ENCODE measurements at regions not wholly inside any gene's neighbourhood (a gene's known extent, or its start where the extent isn't known, plus 50 kb on each side); places are given as distances from the start of the nearest gene placed in this dataset.
A peak's percentile ranks its signal among the peaks of the same experiment; 100 is the strongest.

DNA sequence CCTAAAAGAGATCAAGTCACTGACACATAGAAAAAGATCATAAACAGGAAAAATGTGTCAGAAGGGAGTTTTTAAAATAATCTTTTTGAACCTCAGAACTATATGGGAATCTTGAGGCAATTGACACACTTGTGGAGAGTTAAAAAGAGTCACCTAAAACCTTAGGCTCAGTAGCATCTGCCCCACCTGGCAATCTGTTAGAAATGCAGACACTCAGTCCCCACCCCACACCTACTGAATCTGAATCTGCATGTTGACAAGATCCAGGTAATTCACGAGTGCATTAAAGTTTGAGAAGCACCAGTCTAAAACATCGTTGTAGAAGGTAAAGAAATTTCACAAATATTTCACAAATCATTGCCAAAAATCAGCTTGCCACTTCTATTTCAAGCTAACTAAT is 388.3 kb downstream of the NR2F1-AS1 start:
- H4K20me1 ChIP-seq (ENCODE audit: control insufficient read depth, extremely low read depth, insufficient read depth, low read length) = no peaks in the 10 kb centered on the region
- peaks cover 23% of the 10 kb centered on the region for H3K4me1 ChIP-seq (ENCODE audit: control insufficient read depth, extremely low read depth, insufficient read depth, low read length)
- H3K27me3 ChIP-seq (ENCODE audit: control insufficient read depth, insufficient read depth, low read length) = no peaks in the 10 kb centered on the region
- no peak overlapping the region for H3K4me3 ChIP-seq (replicated peaks in 1 of 4; ENCODE audit: control extremely low read depth in 1 of 4, insufficient read depth in 1 of 4, low read depth in 3 of 4, low read length in 4 of 4)
- H3K79me2 ChIP-seq (ENCODE audit: control insufficient read depth, insufficient read depth, low read length) = no peaks in the 10 kb centered on the region
- no peak overlapping the region for H3K9ac ChIP-seq (ENCODE audit: insufficient read depth, low read length)
- TF ChIP-seq, protein P1, sequence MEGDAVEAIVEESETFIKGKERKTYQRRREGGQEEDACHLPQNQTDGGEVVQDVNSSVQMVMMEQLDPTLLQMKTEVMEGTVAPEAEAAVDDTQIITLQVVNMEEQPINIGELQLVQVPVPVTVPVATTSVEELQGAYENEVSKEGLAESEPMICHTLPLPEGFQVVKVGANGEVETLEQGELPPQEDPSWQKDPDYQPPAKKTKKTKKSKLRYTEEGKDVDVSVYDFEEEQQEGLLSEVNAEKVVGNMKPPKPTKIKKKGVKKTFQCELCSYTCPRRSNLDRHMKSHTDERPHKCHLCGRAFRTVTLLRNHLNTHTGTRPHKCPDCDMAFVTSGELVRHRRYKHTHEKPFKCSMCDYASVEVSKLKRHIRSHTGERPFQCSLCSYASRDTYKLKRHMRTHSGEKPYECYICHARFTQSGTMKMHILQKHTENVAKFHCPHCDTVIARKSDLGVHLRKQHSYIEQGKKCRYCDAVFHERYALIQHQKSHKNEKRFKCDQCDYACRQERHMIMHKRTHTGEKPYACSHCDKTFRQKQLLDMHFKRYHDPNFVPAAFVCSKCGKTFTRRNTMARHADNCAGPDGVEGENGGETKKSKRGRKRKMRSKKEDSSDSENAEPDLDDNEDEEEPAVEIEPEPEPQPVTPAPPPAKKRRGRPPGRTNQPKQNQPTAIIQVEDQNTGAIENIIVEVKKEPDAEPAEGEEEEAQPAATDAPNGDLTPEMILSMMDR (conservative IDR thresholded peaks at IDR 0.05 in 1 of 2, IDR thresholded peaks at IDR 0.05 in 1 of 2; ENCODE audit: low read depth in 1 of 2, low read length in 2 of 2) = no peak
- no peak for TF ChIP-seq EZH2 (IDR thresholded peaks at IDR 0.05; ENCODE audit: low read length, missing control alignments)
- no peak overlapping the region for H2AFZ ChIP-seq (ENCODE audit: low read length)
- no peak for DNase-seq (ENCODE audit: low read depth in 2 of 2)
- H3K36me3 ChIP-seq (ENCODE audit: control insufficient read depth, insufficient read depth, low read length) = no peaks in the 10 kb centered on the region
- no peaks in the 10 kb centered on the region for H3K9me3 ChIP-seq (ENCODE audit: control insufficient read depth, insufficient read depth, low read depth, low read length)
- no peak overlapping the region for H3K27ac ChIP-seq (ENCODE audit: insufficient read depth, low read length)
- peak overlapping the region; percentile 52 for H3K4me2 ChIP-seq (ENCODE audit: extremely low read depth, insufficient read depth, low read length)

DNA sequence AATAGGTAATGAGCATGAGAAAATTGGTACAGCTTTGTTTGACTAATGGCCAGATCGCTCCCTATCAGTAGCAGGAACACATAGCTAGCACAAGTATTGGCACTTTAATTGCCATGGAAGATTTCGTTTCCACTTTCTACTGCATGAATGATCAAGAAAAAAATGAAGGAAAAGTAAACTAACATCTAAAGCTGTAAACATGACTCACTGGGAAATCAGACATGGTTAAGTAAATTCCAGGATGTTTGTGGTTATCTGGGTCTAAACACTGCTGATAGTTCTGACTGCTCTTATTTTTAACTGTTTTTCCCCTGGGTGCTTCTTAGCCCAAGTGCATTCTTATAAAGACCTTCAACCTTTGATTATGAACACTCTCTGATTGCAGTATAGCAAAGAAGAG is 388.9 kb downstream of the NR2F1-AS1 start:
- no peaks in the 10 kb centered on the region for H3K27me3 ChIP-seq (ENCODE audit: control insufficient read depth, insufficient read depth, low read length)
- H4K20me1 ChIP-seq (ENCODE audit: control insufficient read depth, extremely low read depth, insufficient read depth, low read length) = no peaks in the 10 kb centered on the region
- no peaks in the 10 kb centered on the region for H3K36me3 ChIP-seq (ENCODE audit: control insufficient read depth, insufficient read depth, low read length)
- TF ChIP-seq, protein P1 (conservative IDR thresholded peaks at IDR 0.05 in 1 of 2, IDR thresholded peaks at IDR 0.05 in 1 of 2; ENCODE audit: low read depth in 1 of 2, low read length in 2 of 2) = no peak
- TF ChIP-seq EZH2 (IDR thresholded peaks at IDR 0.05; ENCODE audit: low read length, missing control alignments) = no peak
- H3K4me1 ChIP-seq (ENCODE audit: control insufficient read depth, extremely low read depth, insufficient read depth, low read length) = peaks cover 23% of the 10 kb centered on the region
- no peak overlapping the region for H3K4me3 ChIP-seq (replicated peaks in 1 of 4; ENCODE audit: control extremely low read depth in 1 of 4, insufficient read depth in 1 of 4, low read depth in 3 of 4, low read length in 4 of 4)
- no peaks in the 10 kb centered on the region for H3K79me2 ChIP-seq (ENCODE audit: control insufficient read depth, insufficient read depth, low read length)
- no peaks in the 10 kb centered on the region for H3K9me3 ChIP-seq (ENCODE audit: control insufficient read depth, insufficient read depth, low read depth, low read length)
- H2AFZ ChIP-seq (ENCODE audit: low read length) = no peak overlapping the region
- peak overlapping the region; percentile 68 for H3K4me2 ChIP-seq (ENCODE audit: extremely low read depth, insufficient read depth, low read length)
- no peak overlapping the region for H3K27ac ChIP-seq (ENCODE audit: insufficient read depth, low read length)
- H3K9ac ChIP-seq (ENCODE audit: insufficient read depth, low read length) = no peak overlapping the region
- DNase-seq (ENCODE audit: low read depth in 2 of 2) = peak; percentile 87 to 98

DNA sequence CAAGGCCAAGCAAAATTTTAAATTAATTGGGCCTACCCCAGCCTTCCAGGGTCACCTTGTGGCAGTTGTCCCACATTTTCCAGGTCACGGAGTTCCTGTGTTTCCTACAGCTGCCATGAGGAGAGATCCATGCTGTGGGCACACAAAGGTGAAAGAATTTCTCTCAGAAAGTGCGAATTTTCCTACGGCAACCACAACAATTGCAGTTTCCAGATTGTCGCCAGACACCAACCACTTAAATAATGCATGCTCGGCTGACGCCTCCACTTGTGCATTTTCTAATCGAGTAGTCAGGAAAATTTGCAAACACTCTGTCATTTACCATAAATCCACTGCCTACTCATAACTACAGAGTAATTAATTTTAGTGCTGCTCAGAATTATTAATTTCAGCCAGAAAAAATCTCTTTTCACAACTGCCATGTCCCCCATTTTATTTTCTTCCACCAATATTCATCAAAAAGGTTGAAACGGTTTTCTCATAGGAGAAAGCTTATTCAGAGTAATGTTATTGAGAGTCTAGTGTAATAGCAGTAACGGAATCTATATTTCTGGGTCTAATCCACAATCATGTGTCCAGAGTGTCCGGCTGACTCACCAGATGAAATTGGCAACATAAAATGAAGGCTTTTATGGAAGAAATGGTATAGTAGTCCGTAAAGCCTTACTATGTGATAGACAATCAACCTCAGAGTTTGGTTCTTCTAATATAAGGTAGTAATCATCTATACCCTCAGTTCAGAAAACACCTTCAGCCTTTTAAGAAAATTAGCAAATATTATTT is 389.8 kb downstream of the NR2F1-AS1 start:
- no peaks in the 10 kb centered on the region for H3K9me3 ChIP-seq (ENCODE audit: control insufficient read depth, insufficient read depth, low read depth, low read length)
- no peak overlapping the region for H3K9ac ChIP-seq (ENCODE audit: insufficient read depth, low read length)
- H3K27me3 ChIP-seq (ENCODE audit: control insufficient read depth, insufficient read depth, low read length) = no peaks in the 10 kb centered on the region
- H3K27ac ChIP-seq (ENCODE audit: insufficient read depth, low read length) = no peak overlapping the region
- H3K4me2 ChIP-seq (ENCODE audit: extremely low read depth, insufficient read depth, low read length) = peak overlapping the region; percentile 68
- H3K79me2 ChIP-seq (ENCODE audit: control insufficient read depth, insufficient read depth, low read length) = no peaks in the 10 kb centered on the region
- H3K4me3 ChIP-seq (replicated peaks in 1 of 4; ENCODE audit: control extremely low read depth in 1 of 4, insufficient read depth in 1 of 4, low read depth in 3 of 4, low read length in 4 of 4) = no peak overlapping the region
- no peaks in the 10 kb centered on the region for H4K20me1 ChIP-seq (ENCODE audit: control insufficient read depth, extremely low read depth, insufficient read depth, low read length)
- TF ChIP-seq EZH2 (IDR thresholded peaks at IDR 0.05; ENCODE audit: low read length, missing control alignments) = no peak
- TF ChIP-seq, protein P1 (conservative IDR thresholded peaks at IDR 0.05 in 1 of 2, IDR thresholded peaks at IDR 0.05 in 1 of 2; ENCODE audit: low read depth in 1 of 2, low read length in 2 of 2) = no peak
- H3K4me1 ChIP-seq (ENCODE audit: control insufficient read depth, extremely low read depth, insufficient read depth, low read length) = peaks cover 23% of the 10 kb centered on the region
- peak; percentile 32 to 73 for DNase-seq (ENCODE audit: low read depth in 2 of 2)
- H3K36me3 ChIP-seq (ENCODE audit: control insufficient read depth, insufficient read depth, low read length) = no peaks in the 10 kb centered on the region
- no peak overlapping the region for H2AFZ ChIP-seq (ENCODE audit: low read length)

Measured in fibroblast of lung (primary cell).